Activated CD8-positive, alpha-beta memory T cell treated with anti-CD3 and anti-CD28 coated beads for 36 hours (primary cell): ENCODE measurements at regions not wholly inside any gene's neighbourhood (a gene's known extent, or its start where the extent isn't known, plus 50 kb on each side); places are given as distances from the start of the nearest gene placed in this dataset.
"Not testable (repeated sequence)": the region's sequence is repeated elsewhere in the genome, so short reads cannot be mapped to it uniquely, and the experiment has no call there.

Source experiments
- CTCF ChIA-PET: fragments of 350-600 bp; sonication (Branson Sonifier 250); formaldehyde crosslinking; loops from one replicate; lab custom pipeline; 2021; ENCODE audit warnings: antibody characterized with exemption; lab: Charles Lee
- POLR2A ChIA-PET: fragments of 350-600 bp; sonication (Branson Sonifier 250); formaldehyde crosslinking; loops from one replicate; lab custom pipeline; 2021; ENCODE audit warnings: antibody characterized with exemption; lab: Charles Lee

GRCh38 chr6:43936476-43936875, 166.5 kb downstream of the VEGFA start:
- ChIA-PET CTCF (no interaction called here), POLR2A (no interaction called here)

- CTCF ChIA-PET, result no interaction called here
These were observed 166.0 kb downstream of the VEGFA start for GRCh38 chr6:43935921-43936439.

GRCh38 chr6:43934803-43935602, 165.0 kb downstream of the VEGFA start:
- ChIA-PET CTCF (no interaction called here), POLR2A (no interaction called here)

More at GRCh38 chr6:43935921-43936439, 166.0 kb downstream of the VEGFA start:
- POLR2A ChIA-PET, result no interaction called here

GRCh38 chr6:43934183-43934802, 164.3 kb downstream of the VEGFA start:
- POLR2A ChIA-PET, result interaction anchor here (0.5 kb wide), 1 partner anchor 151 kb away, joined by 6 read pairs; no protein-coding TSS in a partner anchor
- CTCF ChIA-PET, result no interaction called here

GRCh38 chr6:43933148-43933885, 163.3 kb downstream of the VEGFA start:
- CTCF ChIA-PET, result no interaction called here
- POLR2A ChIA-PET, result interaction anchor here (0.5 kb wide), 1 partner anchor 152 kb away, joined by 6 read pairs; no protein-coding TSS in a partner anchor

GRCh38 chr6:43932259-43933147, 162.5 kb downstream of the VEGFA start:
- POLR2A ChIA-PET, result no interaction called here
- CTCF ChIA-PET, result no interaction called here

GRCh38 chr6:43931201-43931600, 161.2 kb downstream of the VEGFA start:
- ChIA-PET POLR2A (no interaction called here), CTCF (no interaction called here)

GRCh38 chr6:43930440-43931154, 160.6 kb downstream of the VEGFA start:
- POLR2A ChIA-PET, result no interaction called here
- CTCF ChIA-PET, result no interaction called here

GRCh38 chr6:43929511-43929910, 159.5 kb downstream of the VEGFA start:
- POLR2A ChIA-PET, result no interaction called here

GRCh38 chr6:43927532-43928210, 157.7 kb downstream of the VEGFA start:
- ChIA-PET CTCF (interaction anchor here (1.6 kb wide), 1 partner anchor 30 kb away, joined by 3 read pairs; no protein-coding TSS in a partner anchor), POLR2A (no interaction called here)

More at GRCh38 chr6:43929511-43929910, 159.5 kb downstream of the VEGFA start:
- CTCF ChIA-PET, result no interaction called here

GRCh38 chr6:43926634-43927531, 156.9 kb downstream of the VEGFA start:
- ChIA-PET CTCF (interaction anchor here (1.3 to 1.6 kb wide), 2 partner anchors 13 to 29 kb away, joined by 3 read pairs; no protein-coding TSS in a partner anchor), POLR2A (no interaction called here)

GRCh38 chr6:43925636-43926139, 155.7 kb downstream of the VEGFA start:
- CTCF ChIA-PET, result interaction anchor here (1.3 kb wide), 1 partner anchor 14 kb away, joined by 3 read pairs; no protein-coding TSS in a partner anchor
- POLR2A ChIA-PET, result not testable (repeated sequence)

GRCh38 chr6:43924222-43924702, 154.3 kb downstream of the VEGFA start:
- ChIA-PET POLR2A (no interaction called here), CTCF (no interaction called here)

- POLR2A ChIA-PET, result no interaction called here
- CTCF ChIA-PET, result no interaction called here
These were observed 153.6 kb downstream of the VEGFA start for GRCh38 chr6:43923376-43924221.
